ENCODE measurements at regions not wholly inside any gene's neighbourhood (a gene's known extent, or its start where the extent isn't known, plus 50 kb on each side); places are given as distances from the start of the nearest gene placed in this dataset.
"Not testable (repeated sequence)": the region's sequence is repeated elsewhere in the genome, so short reads cannot be mapped to it uniquely, and the experiment has no call there.

DNA sequence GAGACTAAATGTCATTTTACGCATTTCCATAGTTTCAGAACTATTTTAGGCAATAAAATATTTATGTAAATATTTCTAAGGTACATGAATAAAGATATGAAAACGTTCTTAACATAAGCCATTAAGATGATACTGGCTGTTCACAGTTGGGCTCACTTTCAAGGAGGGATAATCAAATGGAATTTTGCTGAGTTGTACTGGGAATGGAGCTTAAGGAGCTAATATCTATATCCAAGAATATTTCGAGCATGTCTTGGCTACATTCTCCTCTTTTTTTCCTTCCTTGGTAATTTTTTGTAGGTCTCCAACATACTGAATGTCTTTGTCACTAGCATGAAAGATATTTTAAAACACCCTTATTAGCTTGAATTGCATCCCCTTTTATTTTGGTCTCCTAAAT is 383.4 kb downstream of the RAP2B start:
- H3K4me1 ChIP-seq (ENCODE audit: control insufficient read depth, insufficient read depth, low read length): no peaks in the 10 kb centered on the region
- no peaks in the 10 kb centered on the region for H3K36me3 ChIP-seq (ENCODE audit: control insufficient read depth, insufficient read depth, low read length)
- H3K9me3 ChIP-seq (ENCODE audit: control insufficient read depth, insufficient read depth, low read length): no peaks in the 10 kb centered on the region
- H3K27me3 ChIP-seq (ENCODE audit: control insufficient read depth, insufficient read depth, low read length): no peaks in the 10 kb centered on the region
- no peak overlapping the region for H3K9ac ChIP-seq (ENCODE audit: low read depth, low read length)
- H3K4me3 ChIP-seq (ENCODE audit: low read depth, low read length): no peak overlapping the region

DNA sequence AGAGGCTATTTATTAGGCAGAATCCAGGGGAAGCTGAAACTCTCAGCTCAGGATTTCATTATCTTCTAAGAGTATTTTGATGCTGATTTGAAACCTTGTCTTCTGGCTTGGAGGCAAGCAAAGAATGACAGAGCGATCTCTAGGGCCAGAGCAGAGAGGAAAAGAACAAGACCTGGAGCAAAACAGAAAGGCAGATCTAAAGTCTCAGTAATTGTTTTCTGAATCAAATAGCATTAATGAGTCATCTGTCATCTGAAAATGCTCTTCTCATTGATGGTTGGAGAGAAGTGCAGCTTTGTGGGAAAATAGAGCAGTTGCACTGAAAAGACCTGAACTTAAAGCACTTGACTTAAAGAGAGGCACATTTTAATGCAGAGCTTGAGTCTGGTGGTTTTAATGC is 385.9 kb downstream of the RAP2B start:
- H3K4me1 ChIP-seq (ENCODE audit: control insufficient read depth, insufficient read depth, low read length): no peaks in the 10 kb centered on the region
- H3K9me3 ChIP-seq (ENCODE audit: control insufficient read depth, insufficient read depth, low read length): no peaks in the 10 kb centered on the region
- H3K9ac ChIP-seq (ENCODE audit: low read depth, low read length): no peak overlapping the region
- H3K4me3 ChIP-seq (ENCODE audit: low read depth, low read length): no peak overlapping the region
- H3K36me3 ChIP-seq (ENCODE audit: control insufficient read depth, insufficient read depth, low read length): no peaks in the 10 kb centered on the region
- H3K27me3 ChIP-seq (ENCODE audit: control insufficient read depth, insufficient read depth, low read length): no peaks in the 10 kb centered on the region

DNA sequence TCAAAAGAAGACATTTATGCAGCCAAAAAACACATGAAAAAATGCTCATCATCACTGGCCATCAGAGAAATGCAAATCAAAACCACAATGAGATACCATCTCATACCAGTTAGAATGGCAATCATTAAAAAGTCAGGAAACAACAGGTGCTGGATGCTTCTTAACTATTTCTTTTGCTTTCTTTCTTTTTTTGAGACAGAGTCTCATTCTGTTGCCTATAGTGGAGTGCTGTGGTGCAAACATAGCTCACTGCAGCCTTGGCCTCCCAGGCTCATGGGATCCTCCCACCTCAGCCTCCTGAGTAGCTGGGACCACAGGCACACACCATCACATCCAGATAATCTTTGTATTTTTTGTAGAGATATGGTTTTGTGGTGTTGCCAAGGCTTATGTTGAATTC is 387.7 kb downstream of the RAP2B start:
- not testable (repeated sequence) for H3K9ac ChIP-seq (ENCODE audit: low read depth, low read length); H3K27me3 ChIP-seq (ENCODE audit: control insufficient read depth, insufficient read depth, low read length); H3K36me3 ChIP-seq (ENCODE audit: control insufficient read depth, insufficient read depth, low read length); H3K9me3 ChIP-seq (ENCODE audit: control insufficient read depth, insufficient read depth, low read length); H3K4me3 ChIP-seq (ENCODE audit: low read depth, low read length); H3K4me1 ChIP-seq (ENCODE audit: control insufficient read depth, insufficient read depth, low read length)

GRCh38 chr3:153551536-153552285 is 389.7 kb downstream of the RAP2B start:
- H3K27me3 ChIP-seq (ENCODE audit: control insufficient read depth, insufficient read depth, low read length): no peaks in the 10 kb centered on the region
- H3K9ac ChIP-seq (ENCODE audit: low read depth, low read length): no peak overlapping the region
- no peaks in the 10 kb centered on the region for H3K36me3 ChIP-seq (ENCODE audit: control insufficient read depth, insufficient read depth, low read length)
- H3K4me3 ChIP-seq (ENCODE audit: low read depth, low read length): no peak overlapping the region
- no peaks in the 10 kb centered on the region for H3K4me1 ChIP-seq (ENCODE audit: control insufficient read depth, insufficient read depth, low read length)
- no peaks in the 10 kb centered on the region for H3K9me3 ChIP-seq (ENCODE audit: control insufficient read depth, insufficient read depth, low read length)

- Histone ChIP-seq H3K9me3 (ENCODE audit: control insufficient read depth, insufficient read depth, low read length) (no peaks in the 10 kb centered on the region), H3K27me3 (ENCODE audit: control insufficient read depth, insufficient read depth, low read length) (no peaks in the 10 kb centered on the region), H3K9ac (ENCODE audit: low read depth, low read length) (no peak overlapping the region), H3K36me3 (ENCODE audit: control insufficient read depth, insufficient read depth, low read length) (no peaks in the 10 kb centered on the region), H3K4me1 (ENCODE audit: control insufficient read depth, insufficient read depth, low read length) (no peaks in the 10 kb centered on the region), H3K4me3 (ENCODE audit: low read depth, low read length) (no peak overlapping the region)
These were observed 391.0 kb downstream of the RAP2B start for GRCh38 chr3:153552887-153553604.

DNA sequence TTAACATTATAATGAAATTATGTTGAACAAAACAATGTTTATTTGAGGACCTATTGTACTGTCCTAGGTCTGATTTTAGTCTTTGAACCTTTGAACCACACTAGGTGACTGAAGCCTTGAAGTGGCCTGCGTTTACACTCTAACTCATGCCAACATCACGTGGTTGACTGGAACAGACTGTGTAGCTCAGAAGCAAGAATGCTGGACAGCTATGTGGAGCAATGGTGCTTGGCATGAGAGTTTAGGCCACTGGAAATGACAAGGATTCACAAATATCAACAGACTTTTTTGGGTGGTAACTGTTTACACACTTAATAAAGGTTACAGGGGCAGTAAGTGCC is 391.5 kb downstream of the RAP2B start:
- H3K4me3 ChIP-seq (ENCODE audit: low read depth, low read length): no peak overlapping the region
- no peaks in the 10 kb centered on the region for H3K27me3 ChIP-seq (ENCODE audit: control insufficient read depth, insufficient read depth, low read length)
- H3K9ac ChIP-seq (ENCODE audit: low read depth, low read length): no peak overlapping the region
- H3K4me1 ChIP-seq (ENCODE audit: control insufficient read depth, insufficient read depth, low read length): no peaks in the 10 kb centered on the region
- no peaks in the 10 kb centered on the region for H3K9me3 ChIP-seq (ENCODE audit: control insufficient read depth, insufficient read depth, low read length)
- H3K36me3 ChIP-seq (ENCODE audit: control insufficient read depth, insufficient read depth, low read length): no peaks in the 10 kb centered on the region

DNA sequence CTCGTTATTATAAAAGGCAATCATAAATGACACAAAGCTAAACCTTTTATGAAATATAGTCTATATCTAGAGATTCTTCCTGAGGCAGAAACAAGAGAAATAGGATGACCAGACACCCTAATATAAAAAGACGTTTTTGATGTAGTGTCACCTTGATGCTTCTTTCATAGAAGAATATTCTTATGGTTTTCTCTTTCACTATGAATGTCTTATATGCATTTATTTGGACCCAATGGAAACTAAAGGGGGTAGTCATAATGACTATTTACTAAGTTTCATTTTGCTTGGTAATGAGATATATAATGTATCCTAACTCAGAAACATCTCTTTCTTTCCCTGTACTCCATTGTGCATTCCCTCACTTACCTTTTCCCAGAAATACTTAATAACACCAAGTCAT is 393.9 kb downstream of the RAP2B start:
- Histone ChIP-seq H3K27me3 (ENCODE audit: control insufficient read depth, insufficient read depth, low read length) (no peaks in the 10 kb centered on the region), H3K4me1 (ENCODE audit: control insufficient read depth, insufficient read depth, low read length) (no peaks in the 10 kb centered on the region), H3K9ac (ENCODE audit: low read depth, low read length) (no peak overlapping the region), H3K36me3 (ENCODE audit: control insufficient read depth, insufficient read depth, low read length) (no peaks in the 10 kb centered on the region), H3K9me3 (ENCODE audit: control insufficient read depth, insufficient read depth, low read length) (no peaks in the 10 kb centered on the region), H3K4me3 (ENCODE audit: low read depth, low read length) (no peak overlapping the region)

DNA sequence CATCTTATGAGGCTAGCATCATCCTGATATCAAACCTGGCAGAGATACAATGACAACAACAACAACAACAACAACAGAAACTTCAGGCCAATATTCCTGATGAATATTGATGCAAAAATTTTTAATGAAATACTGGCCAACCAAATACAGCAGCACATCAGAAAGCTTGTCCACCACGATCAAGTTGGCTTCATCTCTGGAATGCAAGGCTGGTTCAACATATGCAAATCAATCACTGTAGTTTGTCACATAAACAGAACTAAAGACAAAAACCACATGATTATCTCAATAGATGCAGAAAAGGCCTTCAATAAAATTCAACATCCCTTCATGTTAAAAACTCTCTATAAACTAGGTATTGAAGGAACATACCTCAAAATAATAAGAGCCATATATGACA is 397.3 kb downstream of the RAP2B start:
- not testable (repeated sequence) for H3K36me3 ChIP-seq (ENCODE audit: control insufficient read depth, insufficient read depth, low read length); H3K4me3 ChIP-seq (ENCODE audit: low read depth, low read length); H3K4me1 ChIP-seq (ENCODE audit: control insufficient read depth, insufficient read depth, low read length); H3K9me3 ChIP-seq (ENCODE audit: control insufficient read depth, insufficient read depth, low read length); H3K27me3 ChIP-seq (ENCODE audit: control insufficient read depth, insufficient read depth, low read length); H3K9ac ChIP-seq (ENCODE audit: low read depth, low read length)

DNA sequence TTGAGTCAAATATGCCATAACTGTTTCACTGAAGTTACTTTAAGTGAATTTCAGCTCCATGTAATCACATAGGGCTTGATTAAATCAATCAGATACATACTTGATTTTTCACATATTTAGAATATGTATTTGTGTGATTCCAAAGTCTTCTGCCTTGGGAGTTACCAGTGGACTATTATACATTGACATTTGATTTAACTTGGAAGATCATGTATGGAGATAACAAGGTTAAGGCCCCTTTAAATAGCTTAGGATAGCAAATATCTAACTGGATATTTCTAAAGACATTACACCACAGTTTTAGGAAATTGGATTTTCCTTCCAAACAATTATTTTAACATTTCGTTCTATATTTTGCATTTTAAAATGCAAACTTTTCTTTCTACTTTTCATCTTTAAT is 405.0 kb downstream of the RAP2B start:
- H3K4me3 ChIP-seq (ENCODE audit: low read depth, low read length): no peak overlapping the region
- H3K4me1 ChIP-seq (ENCODE audit: control insufficient read depth, insufficient read depth, low read length): no peaks in the 10 kb centered on the region
- peaks cover 10% of the 10 kb centered on the region for H3K9me3 ChIP-seq (ENCODE audit: control insufficient read depth, insufficient read depth, low read length)
- H3K27me3 ChIP-seq (ENCODE audit: control insufficient read depth, insufficient read depth, low read length): no peaks in the 10 kb centered on the region
- no peaks in the 10 kb centered on the region for H3K36me3 ChIP-seq (ENCODE audit: control insufficient read depth, insufficient read depth, low read length)
- no peak overlapping the region for H3K9ac ChIP-seq (ENCODE audit: low read depth, low read length)

GRCh38 chr3:153567556-153567955 is 405.5 kb downstream of the RAP2B start:
- peaks cover 10% of the 10 kb centered on the region for H3K9me3 ChIP-seq (ENCODE audit: control insufficient read depth, insufficient read depth, low read length)
- no peaks in the 10 kb centered on the region for H3K36me3 ChIP-seq (ENCODE audit: control insufficient read depth, insufficient read depth, low read length)
- no peaks in the 10 kb centered on the region for H3K27me3 ChIP-seq (ENCODE audit: control insufficient read depth, insufficient read depth, low read length)
- no peaks in the 10 kb centered on the region for H3K4me1 ChIP-seq (ENCODE audit: control insufficient read depth, insufficient read depth, low read length)
- no peak overlapping the region for H3K4me3 ChIP-seq (ENCODE audit: low read depth, low read length)
- no peak overlapping the region for H3K9ac ChIP-seq (ENCODE audit: low read depth, low read length)

GRCh38 chr3:153570481-153570880 is 408.5 kb downstream of the RAP2B start:
- not testable (repeated sequence) for H3K27me3 ChIP-seq (ENCODE audit: control insufficient read depth, insufficient read depth, low read length); H3K36me3 ChIP-seq (ENCODE audit: control insufficient read depth, insufficient read depth, low read length); H3K9me3 ChIP-seq (ENCODE audit: control insufficient read depth, insufficient read depth, low read length); H3K9ac ChIP-seq (ENCODE audit: low read depth, low read length); H3K4me3 ChIP-seq (ENCODE audit: low read depth, low read length); H3K4me1 ChIP-seq (ENCODE audit: control insufficient read depth, insufficient read depth, low read length)

DNA sequence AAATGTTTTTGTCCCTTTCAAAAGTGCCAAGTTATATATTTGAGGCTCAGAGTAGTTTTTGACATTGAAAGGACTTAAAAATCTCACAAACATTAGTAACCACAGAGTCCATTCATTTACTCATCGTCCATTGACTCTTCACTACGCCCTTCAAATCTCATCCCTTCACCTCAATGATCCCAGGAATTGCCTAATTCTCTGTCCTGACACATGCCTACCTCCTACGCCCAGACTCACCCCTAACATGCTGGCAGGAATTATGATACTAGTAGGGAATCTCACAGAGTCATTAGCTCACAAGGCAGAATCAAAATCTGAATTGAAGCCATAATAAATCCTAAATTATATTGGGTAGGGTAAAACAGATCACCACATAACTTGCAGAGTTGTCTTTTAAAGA is 410.1 kb downstream of the RAP2B start:
- no peaks in the 10 kb centered on the region for H3K4me1 ChIP-seq (ENCODE audit: control insufficient read depth, insufficient read depth, low read length)
- no peak overlapping the region for H3K9ac ChIP-seq (ENCODE audit: low read depth, low read length)
- H3K27me3 ChIP-seq (ENCODE audit: control insufficient read depth, insufficient read depth, low read length): no peaks in the 10 kb centered on the region
- H3K9me3 ChIP-seq (ENCODE audit: control insufficient read depth, insufficient read depth, low read length): no peaks in the 10 kb centered on the region
- no peak overlapping the region for H3K4me3 ChIP-seq (ENCODE audit: low read depth, low read length)
- H3K36me3 ChIP-seq (ENCODE audit: control insufficient read depth, insufficient read depth, low read length): no peaks in the 10 kb centered on the region
